ENCODE measurements at regions not wholly inside any gene's neighbourhood (a gene's known extent, or its start where the extent isn't known, plus 50 kb on each side); places are given as distances from the start of the nearest gene placed in this dataset.

DNA sequence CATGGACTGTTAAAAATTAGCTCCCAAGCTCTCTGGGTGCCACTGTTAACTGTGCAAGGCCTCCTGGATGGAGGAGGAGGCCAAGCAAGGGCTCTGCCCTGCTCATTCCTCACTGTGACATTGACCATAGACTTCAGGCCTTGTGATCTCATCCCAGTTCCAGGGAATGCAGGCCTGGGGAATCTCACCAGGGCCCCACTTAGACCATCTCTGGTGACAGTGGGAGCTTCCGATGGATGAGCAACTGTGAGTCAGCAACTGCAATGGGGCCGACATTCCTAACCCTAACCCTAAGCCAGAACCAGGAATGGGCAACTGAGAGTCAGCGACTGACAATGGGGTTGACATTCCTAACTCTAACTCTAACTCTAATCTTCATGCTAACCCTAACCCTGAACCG lies 50.4 kb upstream of the MSMB start:
- TF ChIP-seq, protein P1, sequence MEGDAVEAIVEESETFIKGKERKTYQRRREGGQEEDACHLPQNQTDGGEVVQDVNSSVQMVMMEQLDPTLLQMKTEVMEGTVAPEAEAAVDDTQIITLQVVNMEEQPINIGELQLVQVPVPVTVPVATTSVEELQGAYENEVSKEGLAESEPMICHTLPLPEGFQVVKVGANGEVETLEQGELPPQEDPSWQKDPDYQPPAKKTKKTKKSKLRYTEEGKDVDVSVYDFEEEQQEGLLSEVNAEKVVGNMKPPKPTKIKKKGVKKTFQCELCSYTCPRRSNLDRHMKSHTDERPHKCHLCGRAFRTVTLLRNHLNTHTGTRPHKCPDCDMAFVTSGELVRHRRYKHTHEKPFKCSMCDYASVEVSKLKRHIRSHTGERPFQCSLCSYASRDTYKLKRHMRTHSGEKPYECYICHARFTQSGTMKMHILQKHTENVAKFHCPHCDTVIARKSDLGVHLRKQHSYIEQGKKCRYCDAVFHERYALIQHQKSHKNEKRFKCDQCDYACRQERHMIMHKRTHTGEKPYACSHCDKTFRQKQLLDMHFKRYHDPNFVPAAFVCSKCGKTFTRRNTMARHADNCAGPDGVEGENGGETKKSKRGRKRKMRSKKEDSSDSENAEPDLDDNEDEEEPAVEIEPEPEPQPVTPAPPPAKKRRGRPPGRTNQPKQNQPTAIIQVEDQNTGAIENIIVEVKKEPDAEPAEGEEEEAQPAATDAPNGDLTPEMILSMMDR (conservative IDR thresholded peaks at IDR 0.05; ENCODE audit: low read length): no peak
- no peak for TF ChIP-seq EZH2phosphoT487 (IDR thresholded peaks at IDR 0.05; ENCODE audit: borderline replicate concordance)
